ENCODE measurements at regions not wholly inside any gene's neighbourhood (a gene's known extent, or its start where the extent isn't known, plus 50 kb on each side); places are given as distances from the start of the nearest gene placed in this dataset.

DNA sequence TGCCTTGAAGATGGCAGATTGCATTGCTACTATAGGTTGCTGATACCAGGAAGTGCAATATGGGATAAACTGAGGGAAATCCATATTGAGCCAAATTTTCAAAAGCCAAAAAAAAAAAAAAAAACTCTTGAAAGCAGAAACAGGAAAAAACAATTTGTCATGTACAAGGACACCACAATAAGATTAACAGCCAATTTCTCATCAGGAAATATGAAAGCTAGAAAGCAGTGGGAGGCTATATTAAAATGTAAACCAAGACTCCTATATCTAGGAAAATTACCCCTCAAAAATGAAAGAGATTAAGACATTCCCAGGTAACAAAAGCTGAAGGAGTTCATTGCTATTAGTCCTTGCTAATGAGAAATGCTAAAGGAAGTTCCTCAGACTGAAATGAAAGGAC is 462.8 kb upstream of the DPH6 start:
- TF ChIP-seq, protein P1, sequence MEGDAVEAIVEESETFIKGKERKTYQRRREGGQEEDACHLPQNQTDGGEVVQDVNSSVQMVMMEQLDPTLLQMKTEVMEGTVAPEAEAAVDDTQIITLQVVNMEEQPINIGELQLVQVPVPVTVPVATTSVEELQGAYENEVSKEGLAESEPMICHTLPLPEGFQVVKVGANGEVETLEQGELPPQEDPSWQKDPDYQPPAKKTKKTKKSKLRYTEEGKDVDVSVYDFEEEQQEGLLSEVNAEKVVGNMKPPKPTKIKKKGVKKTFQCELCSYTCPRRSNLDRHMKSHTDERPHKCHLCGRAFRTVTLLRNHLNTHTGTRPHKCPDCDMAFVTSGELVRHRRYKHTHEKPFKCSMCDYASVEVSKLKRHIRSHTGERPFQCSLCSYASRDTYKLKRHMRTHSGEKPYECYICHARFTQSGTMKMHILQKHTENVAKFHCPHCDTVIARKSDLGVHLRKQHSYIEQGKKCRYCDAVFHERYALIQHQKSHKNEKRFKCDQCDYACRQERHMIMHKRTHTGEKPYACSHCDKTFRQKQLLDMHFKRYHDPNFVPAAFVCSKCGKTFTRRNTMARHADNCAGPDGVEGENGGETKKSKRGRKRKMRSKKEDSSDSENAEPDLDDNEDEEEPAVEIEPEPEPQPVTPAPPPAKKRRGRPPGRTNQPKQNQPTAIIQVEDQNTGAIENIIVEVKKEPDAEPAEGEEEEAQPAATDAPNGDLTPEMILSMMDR (IDR thresholded peaks at IDR 0.05) = no peak
- no peak for TF ChIP-seq POLR2A (IDR thresholded peaks at IDR 0.05)
- no peak for TF ChIP-seq POLR2AphosphoS5 (IDR thresholded peaks at IDR 0.05)
